ENCODE measurements at regions not wholly inside any gene's neighbourhood (a gene's known extent, or its start where the extent isn't known, plus 50 kb on each side); places are given as distances from the start of the nearest gene placed in this dataset.
"Not testable (repeated sequence)": the region's sequence is repeated elsewhere in the genome, so short reads cannot be mapped to it uniquely, and the experiment has no call there.

GRCh38 chr1:99361406-99361805, 97.1 kb downstream of the PLPPR4 start:
- Mint-ChIP-seq H3K4me3 (no peak overlapping the region), H3K9me3 (no peaks in the 10 kb centered on the region), H3K27ac (ENCODE audit: low read depth) (no peak overlapping the region), H3K27me3 (no peaks in the 10 kb centered on the region), H3K36me3 (ENCODE audit: insufficient read depth) (no peaks in the 10 kb centered on the region), H3K4me1 (no peaks in the 10 kb centered on the region)
- no peak for ATAC-seq (replicated peaks; ENCODE audit: extremely low read depth, poor library complexity, severe bottlenecking)
- no peak for DNase-seq (ENCODE audit: low spot score in 2 of 2)

- Mint-ChIP-seq H3K4me3 (no peak overlapping the region), H3K36me3 (ENCODE audit: insufficient read depth) (no peaks in the 10 kb centered on the region), H3K27me3 (no peaks in the 10 kb centered on the region), H3K27ac (ENCODE audit: low read depth) (no peak overlapping the region), H3K4me1 (no peaks in the 10 kb centered on the region), H3K9me3 (no peaks in the 10 kb centered on the region)
- DNase-seq (ENCODE audit: low spot score in 2 of 2) (no peak), ATAC-seq (replicated peaks; ENCODE audit: extremely low read depth, poor library complexity, severe bottlenecking) (no peak)
These were observed 99.2 kb downstream of the PLPPR4 start for GRCh38 chr1:99363531-99363930.

GRCh38 chr1:99365141-99365540, 100.8 kb downstream of the PLPPR4 start:
- Mint-ChIP-seq H3K36me3 (ENCODE audit: insufficient read depth) (no peaks in the 10 kb centered on the region), H3K27ac (ENCODE audit: low read depth) (no peak overlapping the region), H3K4me3 (no peak overlapping the region), H3K4me1 (no peaks in the 10 kb centered on the region), H3K27me3 (no peaks in the 10 kb centered on the region), H3K9me3 (no peaks in the 10 kb centered on the region)
- ATAC-seq (replicated peaks; ENCODE audit: extremely low read depth, poor library complexity, severe bottlenecking) (no peak), DNase-seq (ENCODE audit: low spot score in 2 of 2) (no peak)

- no peaks in the 10 kb centered on the region for H3K27me3 Mint-ChIP-seq
- no peak overlapping the region for H3K4me3 Mint-ChIP-seq
- no peaks in the 10 kb centered on the region for H3K9me3 Mint-ChIP-seq
- H3K4me1 Mint-ChIP-seq = no peaks in the 10 kb centered on the region
- DNase-seq (ENCODE audit: low spot score in 2 of 2) = no peak
- H3K36me3 Mint-ChIP-seq (ENCODE audit: insufficient read depth) = no peaks in the 10 kb centered on the region
- no peak for ATAC-seq (replicated peaks; ENCODE audit: extremely low read depth, poor library complexity, severe bottlenecking)
- no peak overlapping the region for H3K27ac Mint-ChIP-seq (ENCODE audit: low read depth)
These were observed 101.3 kb downstream of the PLPPR4 start for GRCh38 chr1:99365545-99365944.

- H3K36me3 Mint-ChIP-seq (ENCODE audit: insufficient read depth) = no peaks in the 10 kb centered on the region
These were observed 104.9 kb downstream of the PLPPR4 start for GRCh38 chr1:99369154-99369553.

GRCh38 chr1:99370476-99370875, 106.2 kb downstream of the PLPPR4 start:
- Mint-ChIP-seq H3K4me1 (no peaks in the 10 kb centered on the region), H3K9me3 (no peaks in the 10 kb centered on the region), H3K27me3 (no peaks in the 10 kb centered on the region), H3K36me3 (ENCODE audit: insufficient read depth) (no peaks in the 10 kb centered on the region), H3K4me3 (no peak overlapping the region), H3K27ac (ENCODE audit: low read depth) (no peak overlapping the region)
- DNase-seq (ENCODE audit: low spot score in 2 of 2) = no peak
- no peak for ATAC-seq (replicated peaks; ENCODE audit: extremely low read depth, poor library complexity, severe bottlenecking)

More at GRCh38 chr1:99369154-99369553, 104.9 kb downstream of the PLPPR4 start:
- H3K27ac Mint-ChIP-seq (ENCODE audit: low read depth) = no peak overlapping the region
- ATAC-seq (replicated peaks; ENCODE audit: extremely low read depth, poor library complexity, severe bottlenecking) = no peak
- no peaks in the 10 kb centered on the region for H3K4me1 Mint-ChIP-seq
- H3K9me3 Mint-ChIP-seq = no peaks in the 10 kb centered on the region
- no peaks in the 10 kb centered on the region for H3K27me3 Mint-ChIP-seq
- H3K4me3 Mint-ChIP-seq = no peak overlapping the region
- no peak for DNase-seq (ENCODE audit: low spot score in 2 of 2)

GRCh38 chr1:99371413-99371812, 107.1 kb downstream of the PLPPR4 start:
- DNase-seq (ENCODE audit: low spot score in 2 of 2) (no peak), ATAC-seq (replicated peaks; ENCODE audit: extremely low read depth, poor library complexity, severe bottlenecking) (no peak)
- Mint-ChIP-seq H3K27ac (ENCODE audit: low read depth) (no peak overlapping the region), H3K4me1 (no peaks in the 10 kb centered on the region), H3K4me3 (no peak overlapping the region), H3K27me3 (no peaks in the 10 kb centered on the region), H3K36me3 (ENCODE audit: insufficient read depth) (no peaks in the 10 kb centered on the region), H3K9me3 (no peaks in the 10 kb centered on the region)

- Mint-ChIP-seq H3K4me1 (no peaks in the 10 kb centered on the region), H3K36me3 (ENCODE audit: insufficient read depth) (no peaks in the 10 kb centered on the region), H3K4me3 (no peak overlapping the region), H3K9me3 (no peaks in the 10 kb centered on the region), H3K27ac (ENCODE audit: low read depth) (no peak overlapping the region), H3K27me3 (no peaks in the 10 kb centered on the region)
- no peak for DNase-seq (ENCODE audit: low spot score in 2 of 2)
- no peak for ATAC-seq (replicated peaks; ENCODE audit: extremely low read depth, poor library complexity, severe bottlenecking)
These were observed 109.8 kb downstream of the PLPPR4 start for GRCh38 chr1:99374109-99374508.

GRCh38 chr1:99374693-99375092, 110.4 kb downstream of the PLPPR4 start:
- not testable (repeated sequence) for DNase-seq (ENCODE audit: low spot score in 2 of 2); H3K27me3 Mint-ChIP-seq; H3K9me3 Mint-ChIP-seq; H3K4me3 Mint-ChIP-seq; H3K36me3 Mint-ChIP-seq (ENCODE audit: insufficient read depth); H3K27ac Mint-ChIP-seq (ENCODE audit: low read depth); H3K4me1 Mint-ChIP-seq; ATAC-seq (replicated peaks; ENCODE audit: extremely low read depth, poor library complexity, severe bottlenecking)

GRCh38 chr1:99384021-99384420, 119.7 kb downstream of the PLPPR4 start:
- no peak overlapping the region for H3K27ac Mint-ChIP-seq (ENCODE audit: low read depth)
- ATAC-seq (replicated peaks; ENCODE audit: extremely low read depth, poor library complexity, severe bottlenecking) (no peak), DNase-seq (ENCODE audit: low spot score in 2 of 2) (no peak)
- H3K9me3 Mint-ChIP-seq = no peaks in the 10 kb centered on the region
- no peaks in the 10 kb centered on the region for H3K27me3 Mint-ChIP-seq
- H3K4me3 Mint-ChIP-seq = no peak overlapping the region
- no peaks in the 10 kb centered on the region for H3K36me3 Mint-ChIP-seq (ENCODE audit: insufficient read depth)
- no peaks in the 10 kb centered on the region for H3K4me1 Mint-ChIP-seq

- no peaks in the 10 kb centered on the region for H3K9me3 Mint-ChIP-seq
- no peaks in the 10 kb centered on the region for H3K27me3 Mint-ChIP-seq
- H3K36me3 Mint-ChIP-seq (ENCODE audit: insufficient read depth) = no peaks in the 10 kb centered on the region
- no peak overlapping the region for H3K4me3 Mint-ChIP-seq
- ATAC-seq (replicated peaks; ENCODE audit: extremely low read depth, poor library complexity, severe bottlenecking) (no peak), DNase-seq (ENCODE audit: low spot score in 2 of 2) (no peak)
- no peak overlapping the region for H3K27ac Mint-ChIP-seq (ENCODE audit: low read depth)
- no peaks in the 10 kb centered on the region for H3K4me1 Mint-ChIP-seq
These were observed 121.6 kb downstream of the PLPPR4 start for GRCh38 chr1:99385852-99386251.

- H3K27ac Mint-ChIP-seq (ENCODE audit: low read depth) = no peak overlapping the region
- H3K36me3 Mint-ChIP-seq (ENCODE audit: insufficient read depth) = no peaks in the 10 kb centered on the region
- no peak for DNase-seq (ENCODE audit: low spot score in 2 of 2)
- no peaks in the 10 kb centered on the region for H3K27me3 Mint-ChIP-seq
- no peak for ATAC-seq (replicated peaks; ENCODE audit: extremely low read depth, poor library complexity, severe bottlenecking)
- no peak overlapping the region for H3K4me3 Mint-ChIP-seq
- no peaks in the 10 kb centered on the region for H3K4me1 Mint-ChIP-seq
- H3K9me3 Mint-ChIP-seq = no peaks in the 10 kb centered on the region
These were observed 132.1 kb downstream of the PLPPR4 start for GRCh38 chr1:99396389-99396788.

GRCh38 chr1:99397029-99397428, 132.7 kb downstream of the PLPPR4 start:
- H3K27ac Mint-ChIP-seq (ENCODE audit: low read depth) = no peak overlapping the region
- H3K9me3 Mint-ChIP-seq = no peaks in the 10 kb centered on the region
- no peak for DNase-seq (ENCODE audit: low spot score in 2 of 2)
- no peak for ATAC-seq (replicated peaks; ENCODE audit: extremely low read depth, poor library complexity, severe bottlenecking)
- no peaks in the 10 kb centered on the region for H3K36me3 Mint-ChIP-seq (ENCODE audit: insufficient read depth)
- H3K4me3 Mint-ChIP-seq = no peak overlapping the region
- H3K27me3 Mint-ChIP-seq = no peaks in the 10 kb centered on the region
- no peaks in the 10 kb centered on the region for H3K4me1 Mint-ChIP-seq

- Mint-ChIP-seq H3K4me1 (no peaks in the 10 kb centered on the region), H3K9me3 (no peaks in the 10 kb centered on the region), H3K27ac (ENCODE audit: low read depth) (no peak overlapping the region), H3K36me3 (ENCODE audit: insufficient read depth) (no peaks in the 10 kb centered on the region), H3K27me3 (no peaks in the 10 kb centered on the region), H3K4me3 (no peak overlapping the region)
- no peak for ATAC-seq (replicated peaks; ENCODE audit: extremely low read depth, poor library complexity, severe bottlenecking)
- DNase-seq (ENCODE audit: low spot score in 2 of 2) = no peak
These were observed 133.6 kb downstream of the PLPPR4 start for GRCh38 chr1:99397863-99398262.
